Duodenal mucosa (tissue), 2 donors: ENCODE measurements at regions not wholly inside any gene's neighbourhood (a gene's known extent, or its start where the extent isn't known, plus 50 kb on each side); places are given as distances from the start of the nearest gene placed in this dataset.

Experiments used
- H3K27ac ChIP-seq: one replicate; pipeline ENCODE4 v1.7.0; 2013; ENCODE audit warnings: low read depth, low read length
- H3K27me3 ChIP-seq, 2 donors: one replicate each; pipeline ENCODE4 v1.7.0; 2013; ENCODE audit warnings: low read length in 2 of 2, control low read depth in 1 of 2; ENCODE audit not compliant: insufficient read depth in 2 of 2, control insufficient read depth in 1 of 2
- H3K36me3 ChIP-seq, 2 donors: one replicate each; pipeline ENCODE4 v1.7.0; 2013; ENCODE audit warnings: low read length in 2 of 2, control low read depth in 1 of 2; ENCODE audit not compliant: insufficient read depth in 2 of 2, control insufficient read depth in 1 of 2
- H3K4me1 ChIP-seq, 2 donors: one replicate each; pipeline ENCODE4 v1.7.0; 2013; ENCODE audit warnings: low read length in 2 of 2, control low read depth in 1 of 2; ENCODE audit not compliant: insufficient read depth in 2 of 2, control insufficient read depth in 1 of 2
- H3K4me3 ChIP-seq, 2 donors: one replicate each; pipeline ENCODE4 v1.7.0; 2013; ENCODE audit warnings: low read length in 2 of 2, low read depth in 1 of 2
- H3K9ac ChIP-seq, 2 donors: one replicate each; pipeline ENCODE4 v1.7.0; 2013; ENCODE audit warnings: low read length in 2 of 2, low read depth in 1 of 2
- H3K9me3 ChIP-seq, 2 donors: one replicate each; pipeline ENCODE4 v1.7.0; 2013; ENCODE audit warnings: low read length in 2 of 2, control low read depth in 1 of 2; ENCODE audit not compliant: control insufficient read depth in 1 of 2

- Histone ChIP-seq H3K4me1 (no peaks in the 10 kb centered on the region), H3K9ac (no peak overlapping the region), H3K27me3 (no peaks in the 10 kb centered on the region), H3K4me3 (no peak overlapping the region), H3K36me3 (no peaks in the 10 kb centered on the region), H3K9me3 (no peaks in the 10 kb centered on the region), H3K27ac (no peak overlapping the region)
Observed at GRCh38 chr17:70366386-70366785, 197.1 kb downstream of the KCNJ2 start.

DNA sequence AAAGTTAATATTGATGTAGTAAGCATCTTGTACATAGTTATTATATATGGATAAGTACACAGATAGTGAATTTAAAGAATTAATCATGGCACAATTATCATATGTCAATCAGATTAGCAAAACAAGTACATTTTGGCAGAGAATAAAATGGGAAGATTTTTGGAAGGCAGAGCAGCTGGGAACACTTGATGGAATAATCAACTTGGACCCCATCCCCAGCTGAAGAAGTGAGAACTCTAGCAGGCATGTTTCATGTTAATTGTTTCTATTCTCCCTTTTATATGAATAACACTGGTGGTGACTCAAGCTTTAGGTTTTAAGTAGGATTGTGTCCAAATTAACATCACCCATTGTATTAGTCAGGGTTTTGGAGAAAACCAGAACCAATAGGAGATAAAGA lies 198.7 kb downstream of the KCNJ2 start:
- Histone ChIP-seq H3K4me3 (no peak overlapping the region), H3K4me1 (no peaks in the 10 kb centered on the region), H3K27ac (no peak overlapping the region), H3K27me3 (no peaks in the 10 kb centered on the region), H3K36me3 (no peaks in the 10 kb centered on the region), H3K9me3 (no peaks in the 10 kb centered on the region), H3K9ac (no peak overlapping the region)

- H3K36me3 ChIP-seq = no peaks in the 10 kb centered on the region
- no peaks in the 10 kb centered on the region for H3K4me1 ChIP-seq
- H3K27me3 ChIP-seq = no peaks in the 10 kb centered on the region
- no peak overlapping the region for H3K4me3 ChIP-seq
- no peaks in the 10 kb centered on the region for H3K9me3 ChIP-seq
- no peak overlapping the region for H3K27ac ChIP-seq
- no peak overlapping the region for H3K9ac ChIP-seq
Observed at GRCh38 chr17:70369391-70369790, 200.1 kb downstream of the KCNJ2 start.

- Histone ChIP-seq H3K9me3 (no peaks in the 10 kb centered on the region), H3K4me3 (no peak overlapping the region), H3K36me3 (no peaks in the 10 kb centered on the region), H3K4me1 (no peaks in the 10 kb centered on the region), H3K27me3 (no peaks in the 10 kb centered on the region), H3K9ac (no peak overlapping the region), H3K27ac (no peak overlapping the region)
Observed at GRCh38 chr17:70370816-70371215, 201.5 kb downstream of the KCNJ2 start.

- H3K4me1 ChIP-seq = no peaks in the 10 kb centered on the region
- no peak overlapping the region for H3K9ac ChIP-seq
- no peaks in the 10 kb centered on the region for H3K9me3 ChIP-seq
- H3K27ac ChIP-seq = no peak overlapping the region
- H3K27me3 ChIP-seq = no peaks in the 10 kb centered on the region
- H3K36me3 ChIP-seq = no peaks in the 10 kb centered on the region
- no peak overlapping the region for H3K4me3 ChIP-seq
Observed at GRCh38 chr17:70373369-70373768, 204.0 kb downstream of the KCNJ2 start.

GRCh38 chr17:70374496-70374895 lies 205.2 kb downstream of the KCNJ2 start:
- Histone ChIP-seq H3K27me3 (no peaks in the 10 kb centered on the region), H3K36me3 (no peaks in the 10 kb centered on the region), H3K9ac (no peak overlapping the region), H3K4me1 (no peaks in the 10 kb centered on the region), H3K27ac (no peak overlapping the region), H3K9me3 (no peaks in the 10 kb centered on the region), H3K4me3 (no peak overlapping the region)

- Histone ChIP-seq H3K4me1 (no peaks in the 10 kb centered on the region), H3K27ac (no peak overlapping the region), H3K9ac (no peak overlapping the region), H3K4me3 (no peak overlapping the region), H3K36me3 (no peaks in the 10 kb centered on the region), H3K27me3 (no peaks in the 10 kb centered on the region), H3K9me3 (no peaks in the 10 kb centered on the region)
Observed at GRCh38 chr17:70375406-70375805, 206.1 kb downstream of the KCNJ2 start.

GRCh38 chr17:70375813-70376770 lies 206.8 kb downstream of the KCNJ2 start:
- Histone ChIP-seq H3K36me3 (no peaks in the 10 kb centered on the region), H3K9ac (no peak overlapping the region), H3K4me1 (no peaks in the 10 kb centered on the region), H3K4me3 (no peak overlapping the region), H3K27ac (no peak overlapping the region), H3K27me3 (no peaks in the 10 kb centered on the region), H3K9me3 (no peaks in the 10 kb centered on the region)

DNA sequence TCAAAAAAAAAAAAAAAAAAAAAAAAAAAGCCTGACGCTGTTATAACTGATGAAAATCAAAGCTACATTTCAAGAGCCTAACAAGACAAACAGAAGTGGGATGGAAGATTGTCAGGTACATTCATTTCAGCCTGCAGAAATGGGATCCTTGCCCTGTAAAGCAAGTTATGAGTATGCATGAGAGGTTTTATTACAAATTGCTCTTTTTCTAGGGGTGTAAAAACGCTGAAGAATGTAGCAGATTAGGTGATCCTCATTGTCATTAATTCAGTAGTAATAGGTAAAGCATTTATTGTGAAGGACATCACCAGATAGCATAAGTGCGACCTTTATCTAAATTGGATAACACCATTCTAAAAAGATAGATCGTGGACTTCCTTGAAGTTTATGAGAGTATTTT lies 208.3 kb downstream of the KCNJ2 start:
- Histone ChIP-seq H3K36me3 (no peaks in the 10 kb centered on the region), H3K9me3 (no peaks in the 10 kb centered on the region), H3K9ac (no peak overlapping the region), H3K4me1 (no peaks in the 10 kb centered on the region), H3K27me3 (no peaks in the 10 kb centered on the region), H3K27ac (no peak overlapping the region), H3K4me3 (no peak overlapping the region)

- Histone ChIP-seq H3K36me3 (no peaks in the 10 kb centered on the region), H3K27me3 (no peaks in the 10 kb centered on the region), H3K9ac (no peak overlapping the region), H3K4me3 (no peak overlapping the region), H3K9me3 (no peaks in the 10 kb centered on the region), H3K27ac (no peak overlapping the region), H3K4me1 (no peaks in the 10 kb centered on the region)
Observed at GRCh38 chr17:70378076-70378475, 208.7 kb downstream of the KCNJ2 start.
